ENCODE measurements at regions not wholly inside any gene's neighbourhood (a gene's known extent, or its start where the extent isn't known, plus 50 kb on each side); places are given as distances from the start of the nearest gene placed in this dataset.

GRCh38 chr5:104955479-104955878, 1392.9 kb upstream of the NUDT12 start:
- intact Hi-C loops (cut with DNase I) = no loop called here
- Histone ChIP-seq H3K27me3 (no peaks in the 10 kb centered on the region), H3K27ac (no peak overlapping the region), H3K4me1 (no peaks in the 10 kb centered on the region), H3K9me3 (peaks cover 0 to 13% (median 0%) of the 10 kb centered on the region in 12 donors), H3K4me3 (no peak overlapping the region), H3K36me3 (no peaks in the 10 kb centered on the region)
- ATAC-seq = no peak
- WGBS, 4 donors = 63 to 77% (median 68%) methylated on average over 2 of the region's 2 CpGs
- no peak for DNase-seq
- TF ChIP-seq, protein P1, sequence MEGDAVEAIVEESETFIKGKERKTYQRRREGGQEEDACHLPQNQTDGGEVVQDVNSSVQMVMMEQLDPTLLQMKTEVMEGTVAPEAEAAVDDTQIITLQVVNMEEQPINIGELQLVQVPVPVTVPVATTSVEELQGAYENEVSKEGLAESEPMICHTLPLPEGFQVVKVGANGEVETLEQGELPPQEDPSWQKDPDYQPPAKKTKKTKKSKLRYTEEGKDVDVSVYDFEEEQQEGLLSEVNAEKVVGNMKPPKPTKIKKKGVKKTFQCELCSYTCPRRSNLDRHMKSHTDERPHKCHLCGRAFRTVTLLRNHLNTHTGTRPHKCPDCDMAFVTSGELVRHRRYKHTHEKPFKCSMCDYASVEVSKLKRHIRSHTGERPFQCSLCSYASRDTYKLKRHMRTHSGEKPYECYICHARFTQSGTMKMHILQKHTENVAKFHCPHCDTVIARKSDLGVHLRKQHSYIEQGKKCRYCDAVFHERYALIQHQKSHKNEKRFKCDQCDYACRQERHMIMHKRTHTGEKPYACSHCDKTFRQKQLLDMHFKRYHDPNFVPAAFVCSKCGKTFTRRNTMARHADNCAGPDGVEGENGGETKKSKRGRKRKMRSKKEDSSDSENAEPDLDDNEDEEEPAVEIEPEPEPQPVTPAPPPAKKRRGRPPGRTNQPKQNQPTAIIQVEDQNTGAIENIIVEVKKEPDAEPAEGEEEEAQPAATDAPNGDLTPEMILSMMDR (IDR thresholded peaks at IDR 0.05) = no peak
- TF ChIP-seq POLR2A (IDR thresholded peaks at IDR 0.05) = no peak

DNA sequence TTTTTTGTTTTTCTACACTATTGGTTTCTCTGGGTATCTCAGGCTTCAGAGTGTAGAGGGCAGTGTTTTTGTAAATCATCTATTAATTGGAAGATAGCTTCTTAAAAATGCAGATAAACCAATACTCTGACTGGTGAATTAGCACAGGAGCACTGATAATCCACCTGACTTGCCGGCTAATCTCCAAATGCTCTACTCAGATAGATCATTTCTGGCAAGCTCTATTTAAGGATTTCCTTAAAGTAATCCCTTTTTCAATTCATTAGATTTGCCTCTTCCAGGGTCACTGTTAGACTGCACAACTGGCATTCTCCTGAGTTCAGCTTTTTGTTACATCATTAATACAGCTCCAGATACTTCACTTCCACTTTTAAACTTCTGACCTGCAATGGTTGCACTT, 1390.3 kb upstream of the NUDT12 start:
- 67 to 89% (median 79%) methylated on average over 1 of the region's 1 CpG for WGBS, 4 donors
- peaks cover 0 to 5% (median 0%) of the 10 kb centered on the region in 12 donors for H3K9me3 ChIP-seq
- DNase-seq = no peak
- no peak overlapping the region for H3K4me3 ChIP-seq
- H3K27me3 ChIP-seq = no peaks in the 10 kb centered on the region
- no peak for TF ChIP-seq POLR2A (IDR thresholded peaks at IDR 0.05)
- TF ChIP-seq, protein P1 (IDR thresholded peaks at IDR 0.05) = no peak
- no peak overlapping the region for H3K27ac ChIP-seq
- no peaks in the 10 kb centered on the region for H3K4me1 ChIP-seq
- no peak for ATAC-seq
- H3K36me3 ChIP-seq = no peaks in the 10 kb centered on the region
- intact Hi-C loops (cut with DNase I) = no loop called here

DNA sequence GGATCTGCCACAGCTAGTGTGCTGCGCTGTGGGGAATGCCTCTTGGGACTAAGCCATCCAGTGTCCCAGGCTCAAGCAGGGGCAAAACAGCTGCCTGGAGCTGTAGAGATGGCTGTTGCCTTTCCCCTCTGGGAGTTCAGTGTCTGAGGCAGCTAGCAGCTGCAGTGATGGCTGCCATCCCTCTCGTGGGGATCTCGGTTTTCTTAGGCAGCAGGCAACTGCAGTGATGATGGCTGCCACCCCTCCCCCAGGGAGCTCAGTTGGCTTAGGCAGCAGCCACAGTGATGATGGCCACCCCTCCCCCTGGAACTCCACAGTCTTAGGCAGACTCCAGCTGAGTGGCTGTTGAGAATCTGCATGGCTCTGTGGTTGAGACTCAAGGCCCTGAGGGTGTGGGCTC, 1389.2 kb upstream of the NUDT12 start:
- no peaks in the 10 kb centered on the region for H3K27me3 ChIP-seq
- H3K27ac ChIP-seq = no peak overlapping the region
- TF ChIP-seq, protein P1 (IDR thresholded peaks at IDR 0.05) = no peak
- no peak for TF ChIP-seq POLR2A (IDR thresholded peaks at IDR 0.05)
- peak in 1 of 5 donors; percentile 23 for DNase-seq
- H3K4me3 ChIP-seq = no peak overlapping the region
- no peaks in the 10 kb centered on the region for H3K36me3 ChIP-seq
- 64 to 83% (median 68%) methylated on average over 3 of the region's 3 CpGs; no CpG with 5 or more reads in 1 of the 4 donors for WGBS, 4 donors
- peaks cover 0 to 5% (median 0%) of the 10 kb centered on the region in 12 donors for H3K9me3 ChIP-seq
- intact Hi-C loops (cut with DNase I) = no loop called here
- no peak for ATAC-seq
- no peaks in the 10 kb centered on the region for H3K4me1 ChIP-seq

DNA sequence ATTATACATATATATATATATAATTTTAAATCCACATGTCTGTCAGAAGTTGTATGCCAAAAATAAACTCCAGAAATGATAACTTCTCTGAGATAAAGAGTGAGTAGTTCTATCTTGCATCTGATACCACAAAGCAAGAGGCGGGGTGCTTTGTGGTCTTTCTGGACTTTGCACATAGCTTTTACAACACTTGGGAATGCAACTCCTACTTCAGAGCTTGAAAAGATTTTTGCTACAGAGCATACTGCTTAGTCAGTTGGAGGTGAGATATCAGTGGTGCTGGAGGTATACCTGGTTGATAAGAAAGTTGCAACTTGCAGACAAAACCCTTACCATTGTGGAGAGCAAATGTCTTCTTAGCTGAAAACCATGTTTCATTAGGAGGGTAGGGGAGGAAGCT, 1384.5 kb upstream of the NUDT12 start:
- Histone ChIP-seq H3K9me3 (peaks cover 0 to 5% (median 0%) of the 10 kb centered on the region in 12 donors), H3K4me1 (no peaks in the 10 kb centered on the region), H3K4me3 (no peak overlapping the region), H3K27ac (no peak overlapping the region), H3K36me3 (no peaks in the 10 kb centered on the region), H3K27me3 (no peaks in the 10 kb centered on the region)
- WGBS, 4 donors = 80 to 90% (median 86%) methylated on average over 1 of the region's 1 CpG
- no peak for ATAC-seq
- DNase-seq = no peak
- TF ChIP-seq, protein P1 (IDR thresholded peaks at IDR 0.05) = no peak
- no peak for TF ChIP-seq POLR2A (IDR thresholded peaks at IDR 0.05)
- intact Hi-C loops (cut with DNase I) = no loop called here
